Activated CD8-positive, alpha-beta memory T cell treated with anti-CD3 and anti-CD28 coated beads for 36 hours (primary cell): ENCODE measurements at regions not wholly inside any gene's neighbourhood (a gene's known extent, or its start where the extent isn't known, plus 50 kb on each side); places are given as distances from the start of the nearest gene placed in this dataset.
"Not testable (repeated sequence)": the region's sequence is repeated elsewhere in the genome, so short reads cannot be mapped to it uniquely, and the experiment has no call there.

ENCODE experiments used
- CTCF ChIA-PET: fragments of 350-600 bp; sonication (Branson Sonifier 250); formaldehyde crosslinking; loops from one replicate; lab custom pipeline; 2021; ENCODE audit warnings: antibody characterized with exemption; lab: Charles Lee
- POLR2A ChIA-PET: fragments of 350-600 bp; sonication (Branson Sonifier 250); formaldehyde crosslinking; loops from one replicate; lab custom pipeline; 2021; ENCODE audit warnings: antibody characterized with exemption; lab: Charles Lee

GRCh38 chr15:93811305-93811704, 420.1 kb upstream of the MCTP2 start:
- POLR2A ChIA-PET: no interaction called here
- CTCF ChIA-PET: no interaction called here

- CTCF ChIA-PET: no interaction called here
- POLR2A ChIA-PET: no interaction called here
Observed at GRCh38 chr15:93809516-93809915, 421.8 kb upstream of the MCTP2 start.

- ChIA-PET POLR2A (no interaction called here), CTCF (no interaction called here)
Observed at GRCh38 chr15:93803421-93804152, 427.8 kb upstream of the MCTP2 start.

GRCh38 chr15:93801206-93801605, 430.2 kb upstream of the MCTP2 start:
- CTCF ChIA-PET: no interaction called here
- POLR2A ChIA-PET: no interaction called here

- CTCF ChIA-PET: no interaction called here
- POLR2A ChIA-PET: no interaction called here
Observed at GRCh38 chr15:93800805-93801204, 430.6 kb upstream of the MCTP2 start.

- ChIA-PET CTCF (no interaction called here), POLR2A (no interaction called here)
Observed at GRCh38 chr15:93789441-93789840, 441.9 kb upstream of the MCTP2 start.

- ChIA-PET POLR2A (no interaction called here), CTCF (no interaction called here)
Observed at GRCh38 chr15:93780073-93780472, 451.3 kb upstream of the MCTP2 start.

- ChIA-PET CTCF (no interaction called here), POLR2A (no interaction called here)
Observed at GRCh38 chr15:93779341-93779740, 452.0 kb upstream of the MCTP2 start.

- ChIA-PET CTCF (no interaction called here), POLR2A (no interaction called here)
Observed at GRCh38 chr15:93771196-93772030, 459.9 kb upstream of the MCTP2 start.

GRCh38 chr15:93770788-93771187, 460.6 kb upstream of the MCTP2 start:
- CTCF ChIA-PET: no interaction called here
- POLR2A ChIA-PET: no interaction called here

GRCh38 chr15:93762036-93762435, 469.3 kb upstream of the MCTP2 start:
- ChIA-PET POLR2A (no interaction called here), CTCF (no interaction called here)

- ChIA-PET CTCF (no interaction called here), POLR2A (no interaction called here)
Observed at GRCh38 chr15:93759629-93760028, 471.7 kb upstream of the MCTP2 start.

GRCh38 chr15:93758824-93759223, 472.5 kb upstream of the MCTP2 start:
- CTCF ChIA-PET: no interaction called here
- POLR2A ChIA-PET: no interaction called here

GRCh38 chr15:93748710-93749109, 482.7 kb upstream of the MCTP2 start:
- POLR2A ChIA-PET: no interaction called here

GRCh38 chr15:93734976-93735375, 496.4 kb upstream of the MCTP2 start:
- CTCF ChIA-PET, POLR2A ChIA-PET: not testable (repeated sequence)

More at GRCh38 chr15:93748710-93749109, 482.7 kb upstream of the MCTP2 start:
- CTCF ChIA-PET: no interaction called here

GRCh38 chr15:93730724-93731123, 500.6 kb upstream of the MCTP2 start:
- ChIA-PET POLR2A (no interaction called here), CTCF (no interaction called here)

GRCh38 chr15:93722165-93722564, 509.2 kb upstream of the MCTP2 start:
- ChIA-PET CTCF (no interaction called here), POLR2A (no interaction called here)

- ChIA-PET CTCF (no interaction called here), POLR2A (no interaction called here)
Observed at GRCh38 chr15:93720607-93721006, 510.8 kb upstream of the MCTP2 start.

GRCh38 chr15:93719921-93720351, 511.4 kb upstream of the MCTP2 start:
- POLR2A ChIA-PET: no interaction called here
- CTCF ChIA-PET: no interaction called here

GRCh38 chr15:93716615-93717231, 514.6 kb upstream of the MCTP2 start:
- ChIA-PET CTCF (no interaction called here), POLR2A (no interaction called here)

- CTCF ChIA-PET: no interaction called here
- POLR2A ChIA-PET: no interaction called here
Observed at GRCh38 chr15:93709708-93710107, 521.7 kb upstream of the MCTP2 start.
